ENCODE measurements at regions not wholly inside any gene's neighbourhood (a gene's known extent, or its start where the extent isn't known, plus 50 kb on each side); places are given as distances from the start of the nearest gene placed in this dataset.

DNA sequence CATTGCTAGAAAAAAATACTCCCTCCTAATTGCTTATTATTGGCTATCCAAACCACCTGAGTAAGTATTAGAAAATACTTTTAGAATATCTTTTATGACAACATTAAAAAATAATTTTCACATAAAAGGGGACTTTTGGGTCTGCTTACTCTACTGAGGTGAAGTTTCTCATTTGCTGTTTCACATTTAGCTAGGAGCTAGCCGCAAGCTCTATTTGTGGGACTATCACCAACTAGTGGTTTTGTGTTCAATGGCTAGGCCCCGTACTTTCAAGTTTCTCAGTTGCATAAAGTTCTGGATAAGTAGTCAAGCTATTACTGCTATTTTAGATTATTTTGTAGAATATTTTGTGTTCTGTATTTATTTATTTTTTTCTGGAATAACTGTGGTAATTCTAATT is 244.2 kb upstream of the SLITRK3 start:
- 92 to 95% methylated on average over 2 of the region's 2 CpGs for WGBS, 2 donors
- Histone ChIP-seq H3K4me1 (ENCODE audit: control insufficient read depth in 5 of 5, insufficient read depth in 5 of 5, low read length in 5 of 5) (peaks cover 0 to 27% (median 0%) of the 10 kb centered on the region in 5 donors), H3K36me3 (ENCODE audit: control insufficient read depth in 4 of 4, insufficient read depth in 4 of 4, low read length in 4 of 4) (no peaks in the 10 kb centered on the region), H3K9ac (ENCODE audit: insufficient read depth in 1 of 2, low read length in 2 of 2) (no peak overlapping the region), H3K27ac (ENCODE audit: low read depth in 1 of 2, low read length in 1 of 2) (no peak overlapping the region), H3K4me3 (no peak overlapping the region), H3K9me3 (ENCODE audit: control insufficient read depth in 4 of 4, insufficient read depth in 3 of 4, low read length in 3 of 4) (peaks cover 0 to 4% (median 0%) of the 10 kb centered on the region in 4 donors), H3K27me3 (ENCODE audit: control insufficient read depth in 3 of 3, insufficient read depth in 3 of 3, low read length in 2 of 3) (no peaks in the 10 kb centered on the region)
- DNase-seq (no peak), ATAC-seq (ENCODE audit: insufficient read depth, low FRiP score) (no peak)
- TF ChIP-seq, protein P1, sequence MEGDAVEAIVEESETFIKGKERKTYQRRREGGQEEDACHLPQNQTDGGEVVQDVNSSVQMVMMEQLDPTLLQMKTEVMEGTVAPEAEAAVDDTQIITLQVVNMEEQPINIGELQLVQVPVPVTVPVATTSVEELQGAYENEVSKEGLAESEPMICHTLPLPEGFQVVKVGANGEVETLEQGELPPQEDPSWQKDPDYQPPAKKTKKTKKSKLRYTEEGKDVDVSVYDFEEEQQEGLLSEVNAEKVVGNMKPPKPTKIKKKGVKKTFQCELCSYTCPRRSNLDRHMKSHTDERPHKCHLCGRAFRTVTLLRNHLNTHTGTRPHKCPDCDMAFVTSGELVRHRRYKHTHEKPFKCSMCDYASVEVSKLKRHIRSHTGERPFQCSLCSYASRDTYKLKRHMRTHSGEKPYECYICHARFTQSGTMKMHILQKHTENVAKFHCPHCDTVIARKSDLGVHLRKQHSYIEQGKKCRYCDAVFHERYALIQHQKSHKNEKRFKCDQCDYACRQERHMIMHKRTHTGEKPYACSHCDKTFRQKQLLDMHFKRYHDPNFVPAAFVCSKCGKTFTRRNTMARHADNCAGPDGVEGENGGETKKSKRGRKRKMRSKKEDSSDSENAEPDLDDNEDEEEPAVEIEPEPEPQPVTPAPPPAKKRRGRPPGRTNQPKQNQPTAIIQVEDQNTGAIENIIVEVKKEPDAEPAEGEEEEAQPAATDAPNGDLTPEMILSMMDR (IDR thresholded peaks at IDR 0.05; ENCODE audit: control extremely low read depth, extremely low read depth) = no peak

DNA sequence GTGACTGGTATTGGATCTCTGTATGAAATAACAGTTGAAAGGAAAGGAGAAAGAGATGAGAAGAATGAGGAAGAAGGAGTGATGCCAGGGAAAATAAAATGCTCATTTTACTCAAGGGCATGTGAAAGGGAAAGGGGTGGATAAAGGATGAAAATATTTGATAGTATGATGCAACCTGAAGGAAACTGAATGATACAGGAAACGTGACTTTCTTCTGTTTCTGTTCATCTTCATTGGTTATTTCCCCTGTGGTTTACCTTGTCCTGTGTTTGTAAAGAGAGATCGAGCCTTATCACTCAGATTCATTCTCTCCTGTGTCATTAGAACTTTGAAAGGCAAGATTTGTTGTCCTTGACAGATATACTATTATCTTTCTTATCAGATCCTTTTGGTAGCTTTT is 243.6 kb upstream of the SLITRK3 start:
- H3K27ac ChIP-seq (ENCODE audit: low read depth in 1 of 2, low read length in 1 of 2) = no peak overlapping the region
- H3K9ac ChIP-seq (ENCODE audit: insufficient read depth in 1 of 2, low read length in 2 of 2) = no peak overlapping the region
- 43 to 61% methylated on average over 2 of the region's 2 CpGs for WGBS, 2 donors
- DNase-seq (no peak), ATAC-seq (ENCODE audit: insufficient read depth, low FRiP score) (no peak)
- TF ChIP-seq, protein P1 (IDR thresholded peaks at IDR 0.05; ENCODE audit: control extremely low read depth, extremely low read depth) = no peak
- no peaks in the 10 kb centered on the region for H3K36me3 ChIP-seq (ENCODE audit: control insufficient read depth in 4 of 4, insufficient read depth in 4 of 4, low read length in 4 of 4)
- no peak overlapping the region for H3K4me3 ChIP-seq
- H3K27me3 ChIP-seq (ENCODE audit: control insufficient read depth in 3 of 3, insufficient read depth in 3 of 3, low read length in 2 of 3) = no peaks in the 10 kb centered on the region
- H3K4me1 ChIP-seq (ENCODE audit: control insufficient read depth in 5 of 5, insufficient read depth in 5 of 5, low read length in 5 of 5) = peaks cover 0 to 27% (median 0%) of the 10 kb centered on the region in 5 donors
- H3K9me3 ChIP-seq (ENCODE audit: control insufficient read depth in 4 of 4, insufficient read depth in 3 of 4, low read length in 3 of 4) = peaks cover 0 to 4% (median 0%) of the 10 kb centered on the region in 4 donors

GRCh38 chr3:165434516-165434915 is 238.3 kb upstream of the SLITRK3 start:
- Histone ChIP-seq H3K9me3 (ENCODE audit: control insufficient read depth in 4 of 4, insufficient read depth in 3 of 4, low read length in 3 of 4) (peaks cover 0 to 4% (median 0%) of the 10 kb centered on the region in 4 donors), H3K9ac (ENCODE audit: insufficient read depth in 1 of 2, low read length in 2 of 2) (no peak overlapping the region), H3K4me1 (ENCODE audit: control insufficient read depth in 5 of 5, insufficient read depth in 5 of 5, low read length in 5 of 5) (no peaks in the 10 kb centered on the region), H3K36me3 (ENCODE audit: control insufficient read depth in 4 of 4, insufficient read depth in 4 of 4, low read length in 4 of 4) (no peaks in the 10 kb centered on the region), H3K4me3 (no peak overlapping the region), H3K27me3 (ENCODE audit: control insufficient read depth in 3 of 3, insufficient read depth in 3 of 3, low read length in 2 of 3) (no peaks in the 10 kb centered on the region), H3K27ac (ENCODE audit: low read depth in 1 of 2, low read length in 1 of 2) (no peak overlapping the region)
- 82 to 83% methylated on average over 3 of the region's 3 CpGs for WGBS, 2 donors
- DNase-seq (no peak), ATAC-seq (ENCODE audit: insufficient read depth, low FRiP score) (no peak)
- TF ChIP-seq, protein P1 (IDR thresholded peaks at IDR 0.05; ENCODE audit: control extremely low read depth, extremely low read depth) = no peak

GRCh38 chr3:165406425-165406824 is 210.2 kb upstream of the SLITRK3 start:
- DNase-seq (no peak), ATAC-seq (ENCODE audit: insufficient read depth, low FRiP score) (no peak)
- Histone ChIP-seq H3K4me3 (no peak overlapping the region), H3K4me1 (ENCODE audit: control insufficient read depth in 5 of 5, insufficient read depth in 5 of 5, low read length in 5 of 5) (no peaks in the 10 kb centered on the region), H3K9me3 (ENCODE audit: control insufficient read depth in 4 of 4, insufficient read depth in 3 of 4, low read length in 3 of 4) (peaks cover 0 to 2% (median 0%) of the 10 kb centered on the region in 4 donors), H3K27me3 (ENCODE audit: control insufficient read depth in 3 of 3, insufficient read depth in 3 of 3, low read length in 2 of 3) (no peaks in the 10 kb centered on the region), H3K36me3 (ENCODE audit: control insufficient read depth in 4 of 4, insufficient read depth in 4 of 4, low read length in 4 of 4) (no peaks in the 10 kb centered on the region), H3K27ac (ENCODE audit: low read depth in 1 of 2, low read length in 1 of 2) (no peak overlapping the region), H3K9ac (ENCODE audit: insufficient read depth in 1 of 2, low read length in 2 of 2) (no peak overlapping the region)
- 88 to 96% methylated on average over 2 of the region's 2 CpGs for WGBS, 2 donors
- TF ChIP-seq, protein P1 (IDR thresholded peaks at IDR 0.05; ENCODE audit: control extremely low read depth, extremely low read depth) = no peak
